ENCODE measurements at regions not wholly inside any gene's neighbourhood (a gene's known extent, or its start where the extent isn't known, plus 50 kb on each side); places are given as distances from the start of the nearest gene placed in this dataset.

GRCh38 chr14:76920331-76921087 is 94.3 kb downstream of the LRRC74A start:
- CTCF ChIA-PET, result interaction anchor here (0.7 to 15.6 kb wide), 11 partner anchors 9 to 146 kb away, joined by 3 to 267 read pairs (median 4); no protein-coding TSS in a partner anchor
- 59% methylated on average over 9 of the region's 13 CpGs for WGBS (ENCODE audit: insufficient coverage)
- no peak overlapping the region for H3K9ac ChIP-seq (ENCODE audit: low read length)
- peaks cover 0 to 34% (median 5%) of the 10 kb centered on the region in 4 experiments for H3K27me3 ChIP-seq (replicated peaks in 1 of 4; ENCODE audit: control extremely low read depth in 1 of 4, control insufficient read depth in 3 of 4, insufficient read depth in 4 of 4, low read length in 3 of 4)
- H3K36me3 ChIP-seq (replicated peaks in 1 of 2; ENCODE audit: control extremely low read depth in 1 of 2, control insufficient read depth in 1 of 2, extremely low read depth in 1 of 2, insufficient read depth in 2 of 2, low read length in 1 of 2), result no peaks in the 10 kb centered on the region
- H3K4me3 Mint-ChIP-seq, result no peak overlapping the region
- H3K79me2 ChIP-seq (ENCODE audit: control insufficient read depth, insufficient read depth, low read length), result no peaks in the 10 kb centered on the region
- peaks cover 24% of the 10 kb centered on the region for H3K4me1 Mint-ChIP-seq
- intact Hi-C loops (cut with micrococcal nuclease), result no loop called here
- H2AFZ ChIP-seq (ENCODE audit: insufficient read depth, low read depth, low read length, poor library complexity, severe bottlenecking), result no peak overlapping the region
- no peaks in the 10 kb centered on the region for H3K9me3 Mint-ChIP-seq (ENCODE audit: insufficient read depth)
- no peak overlapping the region for H3K4me3 ChIP-seq (ENCODE audit: control extremely low read depth in 1 of 5, extremely low read depth in 1 of 5, insufficient read depth in 1 of 5, low read depth in 2 of 5, low read length in 4 of 5)
- no peak for TF ChIP-seq EZH2 (IDR thresholded peaks at IDR 0.05; ENCODE audit: borderline replicate concordance, insufficient read depth, low read depth, low read length, poor library complexity, severe bottlenecking)
- TF ChIP-seq, protein P1, sequence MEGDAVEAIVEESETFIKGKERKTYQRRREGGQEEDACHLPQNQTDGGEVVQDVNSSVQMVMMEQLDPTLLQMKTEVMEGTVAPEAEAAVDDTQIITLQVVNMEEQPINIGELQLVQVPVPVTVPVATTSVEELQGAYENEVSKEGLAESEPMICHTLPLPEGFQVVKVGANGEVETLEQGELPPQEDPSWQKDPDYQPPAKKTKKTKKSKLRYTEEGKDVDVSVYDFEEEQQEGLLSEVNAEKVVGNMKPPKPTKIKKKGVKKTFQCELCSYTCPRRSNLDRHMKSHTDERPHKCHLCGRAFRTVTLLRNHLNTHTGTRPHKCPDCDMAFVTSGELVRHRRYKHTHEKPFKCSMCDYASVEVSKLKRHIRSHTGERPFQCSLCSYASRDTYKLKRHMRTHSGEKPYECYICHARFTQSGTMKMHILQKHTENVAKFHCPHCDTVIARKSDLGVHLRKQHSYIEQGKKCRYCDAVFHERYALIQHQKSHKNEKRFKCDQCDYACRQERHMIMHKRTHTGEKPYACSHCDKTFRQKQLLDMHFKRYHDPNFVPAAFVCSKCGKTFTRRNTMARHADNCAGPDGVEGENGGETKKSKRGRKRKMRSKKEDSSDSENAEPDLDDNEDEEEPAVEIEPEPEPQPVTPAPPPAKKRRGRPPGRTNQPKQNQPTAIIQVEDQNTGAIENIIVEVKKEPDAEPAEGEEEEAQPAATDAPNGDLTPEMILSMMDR (IDR thresholded peaks at IDR 0.05), result no peak
- H3K4me1 ChIP-seq (ENCODE audit: control insufficient read depth in 2 of 2, insufficient read depth in 2 of 2, low read length in 2 of 2), result peaks cover 24 to 25% of the 10 kb centered on the region in 2 donors
- no peaks in the 10 kb centered on the region for H4K20me1 ChIP-seq (ENCODE audit: control insufficient read depth, insufficient read depth, low read length, poor library complexity, severe bottlenecking)
- H3K27me3 Mint-ChIP-seq, result peaks cover 26% of the 10 kb centered on the region
- POLR2A ChIA-PET, result interaction anchor here (0.9 kb wide), 1 partner anchor 203 kb away, joined by 4 read pairs; no protein-coding TSS in a partner anchor
- no peak for ATAC-seq (ENCODE audit: low read depth)
- H3K4me2 ChIP-seq (replicated peaks; ENCODE audit: low read depth, low read length, poor library complexity, severe bottlenecking), result peak overlapping the region; percentile 46
- H3K9me3 ChIP-seq (ENCODE audit: control extremely low read depth in 1 of 3, control insufficient read depth in 2 of 3, insufficient read depth in 1 of 3, low read length in 2 of 3), result peaks cover 0 to 4% (median 0%) of the 10 kb centered on the region in 3 donors
- no peak overlapping the region for H3K27ac ChIP-seq (ENCODE audit: low read length in 2 of 2)
- H3K27ac Mint-ChIP-seq, result no peak overlapping the region
- DNase-seq, result no peak
